Stomach (tissue), 4 donors: ENCODE measurements at regions not wholly inside any gene's neighbourhood (a gene's known extent, or its start where the extent isn't known, plus 50 kb on each side); places are given as distances from the start of the nearest gene placed in this dataset.

Experiments used
- EP300 ChIP-seq: sonication (generic); formaldehyde crosslinking; IDR thresholded peaks from one replicate; pipeline ENCODE4 v1.6.1; 2017; ENCODE audit warnings: antibody characterized with exemption
- POLR2A ChIP-seq, 4 donors: fragments of 450-650 bp; IDR thresholded peaks; one replicate each; pipeline ENCODE4 v1.6.1; 2016; ENCODE audit warnings: antibody characterized with exemption in 4 of 4, control low read depth in 2 of 4, mild to moderate bottlenecking in 1 of 4, moderate library complexity in 1 of 4
- POLR2AphosphoS5 ChIP-seq, 3 donors: sonication (generic); formaldehyde crosslinking; IDR thresholded peaks; one replicate each; pipeline ENCODE4 v1.6.1; 2016; ENCODE audit warnings: antibody characterized with exemption in 3 of 3
- TF ChIP-seq, protein P1 (sequence below), 7 experiments: fragments of 450-650 bp in 4 of 7; fragments of 200-600 bp in 3 of 7; sonication (generic) in 3 of 7; IDR thresholded peaks; one replicate each; pipeline ENCODE4 v1.5.1; 2016 to 2019; ENCODE audit warnings: antibody characterized with exemption in 7 of 7, control low read depth in 2 of 7, mild to moderate bottlenecking in 1 of 7

- TF ChIP-seq, protein P1, sequence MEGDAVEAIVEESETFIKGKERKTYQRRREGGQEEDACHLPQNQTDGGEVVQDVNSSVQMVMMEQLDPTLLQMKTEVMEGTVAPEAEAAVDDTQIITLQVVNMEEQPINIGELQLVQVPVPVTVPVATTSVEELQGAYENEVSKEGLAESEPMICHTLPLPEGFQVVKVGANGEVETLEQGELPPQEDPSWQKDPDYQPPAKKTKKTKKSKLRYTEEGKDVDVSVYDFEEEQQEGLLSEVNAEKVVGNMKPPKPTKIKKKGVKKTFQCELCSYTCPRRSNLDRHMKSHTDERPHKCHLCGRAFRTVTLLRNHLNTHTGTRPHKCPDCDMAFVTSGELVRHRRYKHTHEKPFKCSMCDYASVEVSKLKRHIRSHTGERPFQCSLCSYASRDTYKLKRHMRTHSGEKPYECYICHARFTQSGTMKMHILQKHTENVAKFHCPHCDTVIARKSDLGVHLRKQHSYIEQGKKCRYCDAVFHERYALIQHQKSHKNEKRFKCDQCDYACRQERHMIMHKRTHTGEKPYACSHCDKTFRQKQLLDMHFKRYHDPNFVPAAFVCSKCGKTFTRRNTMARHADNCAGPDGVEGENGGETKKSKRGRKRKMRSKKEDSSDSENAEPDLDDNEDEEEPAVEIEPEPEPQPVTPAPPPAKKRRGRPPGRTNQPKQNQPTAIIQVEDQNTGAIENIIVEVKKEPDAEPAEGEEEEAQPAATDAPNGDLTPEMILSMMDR (IDR thresholded peaks at IDR 0.05): no peak
- TF ChIP-seq POLR2AphosphoS5 (IDR thresholded peaks at IDR 0.05) (no peak), POLR2A (IDR thresholded peaks at IDR 0.05) (no peak), EP300 (no peak)
These were observed 179.2 kb upstream of the DSEL start for GRCh38 chr18:67695684-67696083.
